RPMI7951 (cell line): ENCODE measurements at regions not wholly inside any gene's neighbourhood (a gene's known extent, or its start where the extent isn't known, plus 50 kb on each side); places are given as distances from the start of the nearest gene placed in this dataset.

Experiments
- DNase-seq: peaks from one replicate; pipeline ENCODE4 v3.0.0-alpha.2; 2012; ENCODE audit warnings: low read depth

DNA sequence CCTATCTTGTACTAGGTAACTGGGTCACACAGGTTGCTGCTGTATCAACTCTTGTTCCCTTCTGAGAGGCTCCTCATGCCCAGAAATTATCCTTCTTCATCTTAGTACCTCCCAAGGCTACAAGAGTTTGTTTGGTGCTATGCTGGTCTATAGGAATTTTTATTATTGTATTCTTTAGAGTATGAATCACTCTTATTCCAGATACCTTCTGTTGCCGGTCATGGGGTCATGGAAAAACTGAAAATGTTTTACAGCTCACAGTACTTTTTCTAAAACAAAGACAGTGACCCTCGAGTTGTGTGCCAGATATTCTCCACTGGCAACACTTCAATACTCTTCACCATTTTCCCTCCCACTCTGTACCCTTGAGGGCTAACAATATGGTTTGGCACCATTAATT lies 1598.0 kb upstream of the TMEM132C start:
- peak; percentile 71 for DNase-seq

DNA sequence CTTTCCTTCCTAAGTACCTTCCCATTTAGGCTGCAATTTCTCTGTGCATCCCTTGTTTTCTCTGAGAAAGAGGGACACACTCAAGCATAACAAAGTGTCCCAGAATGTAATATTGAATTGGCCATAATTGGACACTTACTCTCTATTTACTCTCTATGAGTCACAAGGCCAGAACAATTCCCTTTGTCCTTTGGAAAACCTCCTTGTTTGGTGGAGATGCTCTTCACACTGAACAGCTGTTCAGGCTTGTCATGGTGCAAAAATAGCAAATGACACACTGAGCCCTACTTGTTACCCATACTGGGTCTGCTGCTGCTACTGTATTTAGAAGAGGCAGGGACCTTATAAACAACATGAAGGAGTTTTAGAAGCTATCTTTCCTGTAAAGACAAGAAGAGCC lies 1590.5 kb upstream of the TMEM132C start:
- DNase-seq = peak; percentile 30

DNA sequence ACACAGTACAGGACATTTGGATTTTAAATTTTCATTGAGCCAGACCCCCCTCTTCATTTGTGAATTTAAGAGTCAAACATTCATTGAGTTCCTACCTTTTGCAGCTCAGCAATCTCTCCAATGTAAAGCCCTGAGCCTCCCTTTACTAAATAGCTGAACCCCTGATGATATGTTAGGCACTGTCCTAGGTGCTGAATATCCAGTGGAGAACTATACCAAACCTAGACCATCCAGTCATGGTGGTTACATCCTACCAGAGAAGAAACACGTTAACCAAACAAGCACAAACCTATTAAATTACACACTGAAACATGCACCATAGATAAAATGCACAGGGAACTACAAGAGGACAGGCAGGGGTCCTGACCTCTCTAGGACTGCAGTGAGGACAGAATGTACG lies 1585.3 kb upstream of the TMEM132C start:
- DNase-seq = peak; percentile 14

DNA sequence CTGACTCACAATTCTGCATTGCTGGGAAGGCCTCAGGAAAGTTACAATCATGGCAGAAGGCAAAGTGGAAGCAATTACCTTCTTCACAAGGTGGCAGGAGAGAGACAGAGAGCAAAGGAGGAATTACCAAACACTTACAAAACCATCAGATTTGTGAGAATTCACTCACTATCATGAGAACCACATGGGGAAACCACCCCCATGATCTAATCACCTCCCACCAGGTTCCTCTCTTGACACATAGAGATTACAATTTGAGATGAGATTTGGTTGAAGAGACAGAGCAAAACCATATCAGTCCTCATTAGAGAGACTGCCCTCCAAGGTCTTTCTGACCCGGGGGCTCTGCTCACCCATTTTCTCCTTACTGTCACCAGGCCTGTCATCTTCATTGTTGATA lies 1582.3 kb upstream of the TMEM132C start:
- DNase-seq = no peak

DNA sequence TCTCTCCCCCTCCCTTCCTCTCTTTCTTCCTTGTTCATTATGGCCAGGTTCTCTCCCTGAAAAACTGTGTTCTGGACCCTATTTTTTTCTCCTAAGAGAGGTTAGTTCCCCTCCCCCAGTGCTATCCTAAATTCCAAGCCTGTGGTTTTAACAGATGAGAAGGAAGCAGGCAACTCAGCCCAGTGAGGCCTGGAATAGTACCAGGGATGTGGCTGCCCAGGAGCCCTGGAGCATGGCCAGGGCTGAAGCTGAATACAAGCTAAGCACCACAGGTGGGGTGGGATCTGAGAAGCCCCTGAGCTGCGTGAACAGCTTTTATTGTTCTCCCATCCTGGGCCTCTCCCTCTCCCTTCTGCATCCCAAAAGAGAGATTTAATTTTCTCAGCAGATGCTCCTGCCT lies 1581.3 kb upstream of the TMEM132C start:
- DNase-seq = peak; percentile 30

DNA sequence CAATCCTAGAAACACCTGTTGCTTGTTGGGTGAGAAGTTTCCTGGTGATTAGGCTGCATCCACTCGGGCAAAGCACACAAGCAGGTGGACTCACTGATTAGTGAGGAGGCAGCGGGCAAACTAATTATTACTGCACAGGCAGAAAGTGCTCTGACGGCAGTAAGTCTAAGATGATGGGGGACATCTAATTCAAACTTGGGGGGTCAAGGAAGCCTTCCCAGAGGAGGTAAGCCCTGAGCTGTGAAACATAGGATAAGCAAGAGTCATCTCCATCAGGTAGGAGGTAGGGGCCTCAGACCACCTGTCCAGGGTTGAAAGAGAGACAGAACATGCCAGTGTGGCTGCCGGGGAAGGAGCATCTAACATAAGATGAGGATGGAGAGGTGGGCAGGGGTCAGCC lies 1578.4 kb upstream of the TMEM132C start:
- no peak for DNase-seq

DNA sequence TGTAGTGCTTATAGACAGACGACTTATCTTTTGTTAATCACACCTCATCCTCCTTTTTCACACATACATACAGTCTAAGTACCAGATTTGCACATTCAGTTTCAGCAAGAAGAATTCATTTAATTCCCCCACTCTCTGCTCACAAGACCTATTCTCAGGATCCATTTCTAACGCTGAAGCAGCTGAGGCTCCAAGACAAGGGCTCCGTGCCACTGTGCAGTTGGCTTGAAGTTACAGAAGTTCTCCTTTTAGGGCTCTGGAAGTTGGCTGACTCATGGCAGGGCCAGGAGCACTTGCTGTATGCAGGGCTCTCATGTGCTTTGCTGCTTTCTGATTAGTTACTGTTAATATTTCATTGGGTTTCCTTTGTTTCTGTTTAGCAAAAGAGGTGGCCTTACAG lies 1566.9 kb upstream of the TMEM132C start:
- no peak for DNase-seq

DNA sequence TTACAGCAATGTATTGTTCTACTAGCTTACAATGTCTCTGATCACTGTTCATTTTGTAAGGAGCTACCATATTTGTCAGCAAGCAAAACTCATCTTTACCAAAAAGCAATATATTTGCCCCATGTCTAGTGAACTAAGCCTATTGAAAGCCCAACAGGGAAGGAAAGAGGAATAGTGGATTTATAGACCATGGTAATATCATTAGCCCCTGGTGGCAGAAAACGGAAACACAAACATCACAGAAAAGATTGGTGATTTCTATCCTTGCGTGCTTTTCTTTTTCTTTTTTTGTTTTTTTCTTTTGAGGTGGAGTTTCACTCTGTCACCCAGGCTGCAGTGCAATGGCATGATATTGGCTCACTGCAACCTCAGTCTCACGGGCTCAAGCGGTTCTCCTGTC lies 1562.4 kb upstream of the TMEM132C start:
- DNase-seq = peak; percentile 9

DNA sequence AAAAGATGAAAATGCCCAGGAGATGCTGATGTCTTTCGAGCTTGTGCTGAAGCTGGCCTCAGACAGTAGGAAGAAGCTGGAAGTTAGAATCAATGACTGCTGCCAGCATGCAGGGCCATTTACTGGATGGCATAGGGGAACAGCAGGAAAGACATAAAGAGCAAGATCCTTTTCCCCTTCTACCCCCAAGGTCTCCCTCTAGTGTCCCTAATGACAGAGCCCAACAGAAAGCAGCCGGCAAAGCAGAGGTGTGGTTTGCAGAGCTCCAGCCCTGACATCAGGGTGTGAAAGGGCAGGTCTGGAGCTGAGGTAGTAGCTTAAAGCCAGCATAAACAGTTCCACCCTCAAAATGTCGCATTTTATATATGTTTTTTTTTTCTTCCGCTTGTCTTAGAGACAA lies 1560.7 kb upstream of the TMEM132C start:
- DNase-seq = no peak

DNA sequence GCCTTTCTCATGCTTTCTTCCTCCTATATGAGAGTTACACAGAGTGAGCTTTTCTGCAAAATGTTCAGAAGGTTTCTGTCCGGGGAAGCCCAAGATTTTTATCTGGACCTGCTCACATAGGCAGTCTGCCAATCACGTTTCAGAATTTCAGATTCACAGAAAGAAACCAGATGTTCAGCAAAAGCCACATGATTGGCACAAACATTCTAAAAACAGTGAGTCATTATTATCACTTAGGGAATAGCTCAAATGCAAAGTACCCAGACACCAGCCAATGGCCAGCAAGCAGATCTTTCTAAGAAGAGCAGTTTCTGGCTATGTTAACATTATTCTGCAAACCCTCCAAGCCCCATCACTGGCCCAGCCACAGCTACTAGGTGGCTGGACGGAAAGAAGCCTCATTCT lies 1558.5 kb upstream of the TMEM132C start:
- peak; percentile 92 for DNase-seq

DNA sequence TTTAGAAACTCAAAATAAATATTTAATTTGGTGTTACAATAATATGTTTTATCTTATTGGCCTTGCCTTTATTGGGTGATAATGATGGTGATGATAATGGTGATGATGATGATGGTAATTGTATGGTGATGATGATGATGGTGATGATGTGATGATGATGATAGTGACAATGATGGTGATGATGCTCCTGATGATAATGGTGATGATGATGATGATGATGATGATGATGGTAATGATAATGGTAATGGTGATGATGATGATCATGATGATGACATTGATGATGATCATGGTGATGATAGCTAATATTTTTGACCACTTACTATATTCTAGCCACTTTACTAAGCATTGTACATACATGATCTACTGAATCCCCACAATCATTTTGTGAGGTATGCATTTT lies 1548.6 kb upstream of the TMEM132C start:
- DNase-seq = no peak

DNA sequence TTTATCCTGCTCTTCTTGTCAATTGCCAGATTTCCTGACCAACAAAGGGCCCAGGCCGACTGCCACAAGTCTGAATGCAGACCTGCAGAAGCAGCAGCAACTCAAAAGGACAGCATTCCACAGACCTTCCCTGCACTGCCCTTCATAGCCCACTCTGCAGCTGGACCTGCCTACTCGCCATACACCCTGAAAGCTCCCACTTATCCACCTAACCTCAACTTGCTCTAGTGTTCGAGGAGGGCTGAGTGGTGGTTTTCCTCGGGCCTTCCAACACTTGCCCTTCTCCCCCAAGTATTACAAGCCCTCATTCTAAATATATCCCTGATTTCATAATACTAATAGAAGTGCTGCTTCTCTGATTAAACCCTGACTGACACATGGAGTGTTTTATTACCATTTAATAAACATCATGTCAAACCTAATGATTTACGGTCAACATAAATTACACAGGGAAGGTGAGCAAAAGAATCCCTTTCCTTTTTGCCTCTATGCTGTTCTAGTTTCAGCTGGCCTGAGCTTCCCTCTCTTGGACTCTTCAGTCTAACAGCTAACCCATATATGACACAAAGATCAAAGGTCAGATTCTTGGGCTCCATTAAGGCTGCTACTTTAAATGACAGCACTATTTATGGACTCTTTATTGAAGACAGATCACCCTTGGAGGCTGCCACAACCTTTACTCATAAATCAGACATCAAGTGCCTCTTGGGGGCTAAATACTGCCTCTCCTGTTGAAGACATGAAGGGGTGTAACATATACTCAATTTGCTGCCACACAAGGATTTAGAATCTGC lies 1546.9 kb upstream of the TMEM132C start:
- DNase-seq = no peak

DNA sequence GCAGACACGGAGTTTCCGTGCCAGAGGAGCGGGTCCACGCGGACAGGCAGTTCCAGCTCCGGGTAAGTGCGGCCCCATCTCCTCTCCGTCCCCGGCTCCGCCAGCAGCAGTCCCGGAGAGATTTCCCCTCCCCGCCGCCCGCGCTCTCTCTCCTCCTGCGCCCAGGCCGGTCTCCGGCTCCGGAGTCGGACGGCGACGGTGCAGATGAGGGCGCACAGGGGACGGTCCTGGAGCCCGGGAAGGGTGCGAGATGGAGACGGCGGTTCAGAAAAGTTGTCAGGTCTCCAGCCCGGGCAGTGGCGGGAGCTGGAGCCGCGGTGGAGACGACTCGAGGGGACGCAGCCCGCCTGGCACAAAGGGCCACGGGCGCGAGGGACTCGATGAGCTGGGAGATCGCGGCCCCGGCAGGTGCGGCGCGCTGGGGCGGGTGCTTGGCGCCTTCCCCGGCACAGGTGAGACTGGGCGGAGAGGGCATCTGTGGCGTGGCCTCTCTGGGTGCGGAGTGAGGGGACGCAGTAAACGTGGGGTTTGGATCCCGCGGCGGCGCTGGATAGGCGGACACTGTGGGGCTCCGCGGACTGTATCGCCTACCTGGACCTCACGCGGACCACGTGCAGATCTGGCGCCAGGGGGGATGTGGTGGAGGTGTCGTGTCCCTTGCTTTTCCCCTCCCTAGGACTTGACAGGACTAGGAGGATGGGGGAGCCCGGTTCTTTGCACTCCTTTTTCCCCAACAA lies 1540.3 kb upstream of the TMEM132C start:
- no peak for DNase-seq

DNA sequence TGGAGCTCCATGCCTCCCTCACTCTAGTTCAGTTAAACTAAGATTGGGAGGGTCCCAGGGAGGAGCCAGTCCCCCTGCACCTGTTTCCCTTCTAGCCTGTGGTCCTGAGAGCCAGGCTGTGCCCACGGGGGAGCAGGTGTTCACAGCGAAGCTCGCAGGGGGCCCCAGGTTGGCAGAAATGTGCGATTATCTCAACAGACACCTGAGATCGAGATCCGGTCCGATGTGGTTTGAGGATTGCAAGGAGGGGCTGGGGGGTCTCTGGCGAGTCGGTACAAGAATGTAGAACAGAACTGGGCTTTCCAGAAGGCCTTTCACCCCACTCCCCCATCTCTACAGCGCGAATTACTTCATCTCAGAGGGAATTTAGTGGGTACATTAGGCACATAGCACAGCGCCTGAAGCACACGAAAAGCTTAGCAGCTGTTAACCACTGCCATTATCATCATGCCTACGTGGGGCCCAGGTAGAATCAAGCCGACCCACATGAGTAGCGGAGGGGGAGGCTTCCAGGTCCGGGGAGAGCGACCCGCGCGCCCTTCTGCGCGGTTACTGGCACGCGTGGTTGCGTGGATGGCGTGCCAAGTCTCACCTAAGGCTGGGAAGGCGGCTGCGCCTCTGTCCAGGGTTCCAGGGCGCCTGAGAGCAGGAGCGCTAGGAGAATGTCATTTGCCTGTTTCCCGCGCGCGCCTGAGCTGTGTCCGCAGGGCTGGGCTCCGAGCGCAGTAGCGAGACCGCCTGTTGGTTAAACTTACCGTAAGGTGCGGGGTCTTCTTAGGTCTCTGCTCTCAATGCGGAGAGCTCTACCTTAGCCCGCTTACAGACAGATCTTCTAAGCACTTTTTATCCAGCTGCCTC lies 1539.5 kb upstream of the TMEM132C start:
- no peak for DNase-seq

DNA sequence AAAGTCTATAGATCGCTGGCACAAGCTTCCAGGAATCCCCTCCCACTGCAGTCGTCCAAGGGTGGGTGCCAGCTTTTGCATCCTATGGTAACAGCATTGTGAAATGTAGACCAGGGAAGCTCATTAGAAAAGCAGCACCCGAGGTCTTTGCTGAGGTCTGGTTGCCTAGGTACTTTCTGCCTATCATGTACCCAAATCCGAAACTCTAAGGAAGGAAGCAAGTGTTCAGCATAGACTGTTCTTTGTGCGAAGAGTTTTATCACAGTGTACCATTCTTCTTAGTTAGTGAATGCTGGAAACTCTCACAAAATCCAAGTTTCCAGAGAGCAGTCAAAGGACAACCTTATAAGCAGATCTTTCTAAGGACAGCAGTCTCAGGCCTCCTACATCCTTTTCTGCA lies 1532.7 kb upstream of the TMEM132C start:
- no peak for DNase-seq

DNA sequence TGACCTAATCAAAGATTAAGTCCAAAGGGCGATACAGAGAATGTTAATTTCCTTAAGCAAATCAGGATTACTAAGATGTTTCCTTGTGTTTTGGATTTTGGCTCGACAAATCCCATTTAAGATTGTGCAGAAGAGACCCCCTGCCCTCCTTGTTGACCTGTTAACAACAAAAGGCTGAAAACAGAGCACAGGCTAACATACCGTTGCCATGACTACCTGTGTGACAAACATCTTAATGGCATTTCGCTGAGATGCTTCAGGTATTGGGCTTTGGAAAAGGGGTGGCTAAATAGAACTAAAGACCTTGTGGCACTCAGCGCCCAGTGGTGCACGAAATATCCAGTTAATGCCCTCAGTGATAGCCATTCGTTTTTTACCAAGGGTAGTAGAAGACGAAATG lies 1532.3 kb upstream of the TMEM132C start:
- no peak for DNase-seq

DNA sequence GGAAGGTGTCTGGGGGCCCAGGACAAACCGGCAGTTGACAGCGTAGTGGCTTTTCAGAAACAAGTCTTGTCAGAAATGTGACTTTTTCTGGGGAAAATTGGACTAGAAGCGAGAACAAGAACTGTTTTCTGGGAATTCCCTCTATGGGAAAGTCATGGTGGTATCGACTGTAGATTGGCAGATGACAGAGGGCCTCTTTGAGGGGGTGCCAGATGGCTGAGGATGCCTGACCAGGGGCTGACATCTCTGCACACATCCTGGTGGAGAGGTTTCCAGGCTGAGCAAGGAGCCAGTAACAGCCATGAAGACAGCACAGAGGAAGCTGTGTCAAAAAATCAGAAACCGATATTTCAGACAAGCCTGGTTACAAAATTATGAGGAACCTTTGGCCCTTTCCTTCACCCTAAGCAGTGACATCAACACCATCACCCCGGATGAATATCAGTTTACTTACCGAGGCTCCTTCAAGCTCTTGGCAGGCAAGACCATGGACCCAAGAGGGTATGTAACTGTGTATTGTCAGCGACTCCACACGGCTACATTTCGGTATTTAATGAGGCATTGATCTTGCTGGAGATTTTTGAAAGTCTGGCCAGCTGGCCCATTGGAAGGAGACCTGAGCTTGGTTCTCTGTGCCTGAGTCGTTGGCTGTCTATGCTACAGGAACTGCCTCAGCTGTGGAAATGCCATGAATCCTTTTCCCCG lies 1525.3 kb upstream of the TMEM132C start:
- DNase-seq = no peak

DNA sequence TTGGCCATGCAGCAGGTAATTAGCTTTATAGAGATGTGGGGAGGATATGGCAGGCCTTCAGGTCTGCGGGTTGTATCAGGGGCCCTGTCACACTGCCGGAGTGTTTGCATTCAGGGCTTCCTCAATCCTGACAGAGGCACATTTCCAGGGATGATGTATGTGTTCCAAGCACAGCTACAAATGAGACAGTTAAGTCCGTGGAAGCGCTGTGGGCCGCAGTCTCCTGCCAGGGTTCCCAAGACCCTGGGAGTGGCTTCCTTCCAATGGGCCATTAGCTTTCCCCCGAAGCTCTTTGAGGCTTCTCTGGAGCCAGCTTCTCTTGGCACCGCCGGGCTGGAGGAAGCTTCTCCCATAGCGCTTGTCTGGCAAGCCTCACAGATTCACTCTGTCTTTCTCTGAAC lies 1524.7 kb upstream of the TMEM132C start:
- DNase-seq = no peak

DNA sequence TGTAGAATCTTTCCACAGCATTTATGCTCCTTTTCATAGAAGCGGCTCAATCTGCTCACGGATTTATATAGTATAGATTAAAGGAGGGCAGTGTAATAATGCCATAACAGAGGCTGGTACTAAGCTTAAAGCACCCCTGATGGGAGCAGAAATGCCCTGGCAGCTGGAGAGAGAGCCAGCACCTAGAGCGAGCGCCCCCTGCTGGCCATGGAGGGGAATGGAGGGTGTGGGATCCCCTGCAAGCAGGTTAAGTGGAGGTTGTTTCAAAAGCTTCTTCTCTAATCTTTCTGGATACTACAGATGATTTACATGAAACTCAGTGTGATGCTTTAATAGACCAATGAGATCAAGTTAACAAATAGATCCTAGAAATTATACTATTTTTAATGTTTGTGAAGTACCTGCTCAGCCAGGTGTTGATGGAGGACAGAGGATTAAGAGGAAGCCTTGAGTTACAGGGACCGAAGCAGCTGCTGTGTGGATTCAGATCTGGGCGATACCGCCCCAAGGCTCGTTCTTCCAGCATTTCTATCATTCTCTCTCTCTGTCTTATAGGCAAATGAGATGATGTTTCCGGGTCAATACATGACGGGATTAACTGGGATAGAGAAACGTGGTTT lies 1519.3 kb upstream of the TMEM132C start:
- peak; percentile 15 for DNase-seq

DNA sequence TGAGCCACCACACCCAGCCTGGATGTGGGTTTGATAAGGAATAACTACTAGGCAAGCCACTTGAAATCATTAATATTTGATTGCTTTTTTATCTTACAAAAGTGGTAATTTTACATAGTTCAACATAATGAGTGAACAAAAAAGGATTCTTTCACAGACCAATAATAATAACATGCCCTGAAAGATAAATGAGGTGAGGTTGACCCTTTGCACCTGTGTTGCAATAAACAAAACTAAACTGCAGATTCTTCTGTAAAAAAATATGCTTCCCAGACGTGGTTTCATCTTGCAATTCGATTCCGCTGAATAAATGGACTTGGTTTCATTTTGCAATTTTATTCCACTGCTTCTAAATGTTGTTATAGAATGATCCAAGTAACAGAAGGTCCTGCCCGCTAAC lies 1514.9 kb upstream of the TMEM132C start:
- DNase-seq = no peak

DNA sequence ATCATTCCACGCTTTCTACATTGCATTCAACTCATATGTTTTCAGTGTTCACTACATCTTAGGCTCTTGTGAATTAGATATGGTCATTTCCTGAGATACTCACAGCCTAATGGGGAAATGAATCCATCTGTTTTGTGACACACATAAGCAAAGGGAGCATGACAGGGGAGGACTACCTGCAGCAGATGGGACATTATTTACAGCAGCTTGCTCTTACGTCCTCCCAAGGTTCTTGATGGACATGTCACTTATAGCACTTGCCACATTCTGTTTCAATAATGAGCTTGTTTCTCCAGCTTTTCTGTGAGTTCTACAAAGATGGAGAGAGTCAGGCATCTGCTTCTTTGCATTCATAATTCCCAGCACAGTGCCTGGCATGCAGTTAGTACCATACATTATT lies 1509.6 kb upstream of the TMEM132C start:
- DNase-seq = no peak
